ENCODE measurements at regions not wholly inside any gene's neighbourhood (a gene's known extent, or its start where the extent isn't known, plus 50 kb on each side); places are given as distances from the start of the nearest gene placed in this dataset.

DNA sequence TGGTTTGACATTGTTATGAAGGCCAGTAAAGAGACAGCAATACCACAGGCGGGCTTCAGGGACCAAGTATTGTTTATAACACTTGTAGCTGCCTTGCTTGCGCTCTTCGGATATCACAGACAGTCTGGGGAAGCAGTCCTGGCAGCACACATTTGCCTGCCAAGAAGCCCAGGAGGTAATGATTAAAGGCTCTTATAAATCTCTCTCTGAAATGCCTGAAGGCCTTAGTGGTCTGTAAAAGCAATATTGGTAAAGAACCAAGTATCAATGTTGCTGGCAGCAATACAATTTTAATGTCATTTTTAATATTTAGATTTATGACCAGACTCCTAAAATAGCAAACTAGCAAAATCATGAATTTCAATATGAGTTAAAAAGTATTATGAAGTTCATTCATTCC lies 1312.4 kb downstream of the PCDH9 start:
- no peak for TF ChIP-seq CTCF (IDR thresholded peaks at IDR 0.05; ENCODE audit: insufficient read depth, low read depth, low read length)
- TF ChIP-seq EZH2 (IDR thresholded peaks at IDR 0.05; ENCODE audit: insufficient read depth, low read length): no peak

Data from astrocyte (in vitro differentiated cells and primary cell).